ENCODE measurements at regions not wholly inside any gene's neighbourhood (a gene's known extent, or its start where the extent isn't known, plus 50 kb on each side); places are given as distances from the start of the nearest gene placed in this dataset.

GRCh38 chr4:4605849-4606248 is 64.0 kb upstream of the STX18 start:
- DNase-seq (ENCODE audit: low read depth), result no peak
- no peak for TF ChIP-seq CTCF (IDR thresholded peaks at IDR 0.05; ENCODE audit: insufficient read depth, low read length)
- no peak overlapping the region for H3K4me3 ChIP-seq (ENCODE audit: low read depth, low read length)

- no peak for TF ChIP-seq CTCF (IDR thresholded peaks at IDR 0.05; ENCODE audit: insufficient read depth, low read length)
- DNase-seq (ENCODE audit: low read depth), result no peak
- H3K4me3 ChIP-seq (ENCODE audit: low read depth, low read length), result no peak overlapping the region
Observed at GRCh38 chr4:4603592-4603991, 61.7 kb upstream of the STX18 start.

GRCh38 chr4:4603067-4603466 is 61.2 kb upstream of the STX18 start:
- peak; percentile 37 for DNase-seq (ENCODE audit: low read depth)
- TF ChIP-seq CTCF (IDR thresholded peaks at IDR 0.05; ENCODE audit: insufficient read depth, low read length), result no peak
- no peak overlapping the region for H3K4me3 ChIP-seq (ENCODE audit: low read depth, low read length)

- no peak for TF ChIP-seq CTCF (IDR thresholded peaks at IDR 0.05; ENCODE audit: insufficient read depth, low read length)
- DNase-seq (ENCODE audit: low read depth), result no peak
- no peak overlapping the region for H3K4me3 ChIP-seq (ENCODE audit: low read depth, low read length)
Observed at GRCh38 chr4:4602468-4602867, 60.6 kb upstream of the STX18 start.

GRCh38 chr4:4601803-4602369 is 60.0 kb upstream of the STX18 start:
- no peak for TF ChIP-seq CTCF (IDR thresholded peaks at IDR 0.05; ENCODE audit: insufficient read depth, low read length)
- H3K4me3 ChIP-seq (ENCODE audit: low read depth, low read length), result no peak overlapping the region
- no peak for DNase-seq (ENCODE audit: low read depth)

GRCh38 chr4:4599481-4600275 is 57.8 kb upstream of the STX18 start:
- H3K4me3 ChIP-seq (ENCODE audit: low read depth, low read length), result no peak overlapping the region
- no peak for DNase-seq (ENCODE audit: low read depth)
- TF ChIP-seq CTCF (IDR thresholded peaks at IDR 0.05; ENCODE audit: insufficient read depth, low read length), result no peak
